Nucleus accumbens (tissue), 56 donors: ENCODE measurements at regions not wholly inside any gene's neighbourhood (a gene's known extent, or its start where the extent isn't known, plus 50 kb on each side); places are given as distances from the start of the nearest gene placed in this dataset.
"Not testable (repeated sequence)": the region's sequence is repeated elsewhere in the genome, so short reads cannot be mapped to it uniquely, and the experiment has no call there.

Experiments used
- DNase-seq, 56 donors: peaks; one replicate each; lab custom pipeline; 2025; lab: John Stamatoyannopoulos, UW

GRCh38 chrX:88991583-88992132, 244.6 kb downstream of the CPXCR1 start:
- no peak for DNase-seq

DNA sequence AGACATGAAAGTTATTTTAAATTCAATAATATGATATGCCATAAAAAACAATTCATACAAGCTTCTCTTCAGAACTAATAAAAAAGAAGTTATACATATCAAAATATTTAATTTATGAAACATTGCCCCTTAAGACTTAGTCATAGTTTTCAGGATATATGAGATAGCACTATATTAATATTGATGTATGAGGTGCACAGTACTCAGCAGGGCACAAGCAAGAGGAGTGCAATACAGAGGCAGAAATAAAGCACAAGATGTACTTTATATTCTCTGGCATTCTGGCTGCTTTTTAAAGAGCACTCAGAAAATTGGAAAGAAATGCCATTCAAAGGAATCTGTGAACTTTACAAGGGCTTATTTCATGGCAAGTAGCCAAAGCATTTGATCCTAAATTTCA, 274.9 kb downstream of the CPXCR1 start:
- no peak for DNase-seq

- no peak for DNase-seq
Observed at GRCh38 chrX:89033723-89034122, 286.7 kb downstream of the CPXCR1 start.

DNA sequence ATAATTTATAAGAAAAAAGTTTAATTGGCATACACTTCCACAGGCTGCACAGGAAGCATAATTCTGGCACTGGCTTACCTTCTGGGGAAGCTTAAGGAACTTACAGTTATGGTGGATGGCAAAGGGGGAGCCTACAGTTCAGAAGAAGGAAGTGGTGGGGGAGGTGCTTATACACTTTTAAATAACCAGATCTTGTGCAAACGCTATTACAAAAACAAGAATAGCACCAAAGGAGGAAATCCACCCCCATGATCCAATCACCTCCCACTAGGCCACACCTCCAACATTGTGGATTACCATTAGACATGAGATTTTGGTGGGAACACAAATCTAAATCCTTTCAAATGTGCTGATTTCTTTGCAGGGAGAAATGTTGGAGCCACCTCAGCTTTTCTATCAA, 287.7 kb downstream of the CPXCR1 start:
- DNase-seq: no peak

GRCh38 chrX:89053223-89053622, 306.2 kb downstream of the CPXCR1 start:
- DNase-seq: no peak

- not testable (repeated sequence) for DNase-seq
Observed at GRCh38 chrX:89099587-89099986, 352.6 kb downstream of the CPXCR1 start.

- DNase-seq: no peak
Observed at GRCh38 chrX:89124985-89125384, 378.0 kb downstream of the CPXCR1 start.
